IPS-NIHi11 (cell line): ENCODE measurements at regions not wholly inside any gene's neighbourhood (a gene's known extent, or its start where the extent isn't known, plus 50 kb on each side); places are given as distances from the start of the nearest gene placed in this dataset.
A peak's percentile ranks its signal among the peaks of the same experiment; 100 is the strongest.

Experiments
- DNase-seq: peaks from one replicate; pipeline ENCODE4 v3.0.0; 2012; ENCODE audit warnings: mixed read lengths, low spot score

- no peak for DNase-seq
Measured at GRCh38 chr1:4584449-4584848, 70.0 kb upstream of the AJAP1 start.

- peak; percentile 84 for DNase-seq
Measured at GRCh38 chr1:4585216-4585615, 69.2 kb upstream of the AJAP1 start.

GRCh38 chr1:4585705-4586104, 68.7 kb upstream of the AJAP1 start:
- DNase-seq, result no peak

- no peak for DNase-seq
Measured at GRCh38 chr1:4586611-4587160, 67.7 kb upstream of the AJAP1 start.

GRCh38 chr1:4587721-4588120, 66.7 kb upstream of the AJAP1 start:
- DNase-seq, result no peak

- DNase-seq, result no peak
Measured at GRCh38 chr1:4590756-4591155, 63.7 kb upstream of the AJAP1 start.

- DNase-seq, result no peak
Measured at GRCh38 chr1:4591926-4592325, 62.5 kb upstream of the AJAP1 start.

- no peak for DNase-seq
Measured at GRCh38 chr1:4593106-4593505, 61.3 kb upstream of the AJAP1 start.

- peak; percentile 60 for DNase-seq
Measured at GRCh38 chr1:4594286-4594991, 60.0 kb upstream of the AJAP1 start.

GRCh38 chr1:4595341-4596225, 58.8 kb upstream of the AJAP1 start:
- DNase-seq, result no peak

GRCh38 chr1:4596486-4596885, 57.9 kb upstream of the AJAP1 start:
- no peak for DNase-seq

GRCh38 chr1:4597020-4597419, 57.4 kb upstream of the AJAP1 start:
- DNase-seq, result no peak

- no peak for DNase-seq
Measured at GRCh38 chr1:4598561-4598960, 55.8 kb upstream of the AJAP1 start.

- DNase-seq, result no peak
Measured at GRCh38 chr1:4599521-4599920, 54.9 kb upstream of the AJAP1 start.

GRCh38 chr1:4599951-4600481, 54.4 kb upstream of the AJAP1 start:
- peak; percentile 42 for DNase-seq

- DNase-seq, result no peak
Measured at GRCh38 chr1:4600615-4601460, 53.6 kb upstream of the AJAP1 start.

GRCh38 chr1:4601941-4602340, 52.5 kb upstream of the AJAP1 start:
- no peak for DNase-seq

- DNase-seq, result no peak
Measured at GRCh38 chr1:4602462-4603294, 51.7 kb upstream of the AJAP1 start.

GRCh38 chr1:4603295-4604110, 50.9 kb upstream of the AJAP1 start:
- DNase-seq, result no peak
